Stomach smooth muscle (tissue), 2 donors: ENCODE measurements at regions not wholly inside any gene's neighbourhood (a gene's known extent, or its start where the extent isn't known, plus 50 kb on each side); places are given as distances from the start of the nearest gene placed in this dataset.

Experiments
- H3K27ac ChIP-seq: one replicate; pipeline ENCODE4 v1.7.0; 2013; ENCODE audit warnings: mild to moderate bottlenecking, low read length, inconsistent platforms
- H3K27me3 ChIP-seq, 2 donors: one replicate each; pipeline ENCODE4 v1.7.0; 2013; ENCODE audit warnings: low read length in 2 of 2; ENCODE audit not compliant: insufficient read depth in 2 of 2, control insufficient read depth in 1 of 2
- H3K36me3 ChIP-seq, 2 donors: one replicate each; pipeline ENCODE4 v1.7.0; 2013; ENCODE audit warnings: low read length in 2 of 2; ENCODE audit not compliant: control insufficient read depth in 2 of 2, insufficient read depth in 2 of 2
- H3K4me1 ChIP-seq: one replicate; pipeline ENCODE4 v1.7.0; 2013; ENCODE audit warnings: low read length; ENCODE audit not compliant: control insufficient read depth, insufficient read depth
- H3K4me3 ChIP-seq, 2 donors: one replicate each; pipeline ENCODE4 v1.7.0; 2013; ENCODE audit warnings: low read length in 2 of 2
- H3K9ac ChIP-seq, 2 donors: one replicate each; pipeline ENCODE4 v1.7.0; 2013; ENCODE audit warnings: low read length in 2 of 2, mild to moderate bottlenecking in 1 of 2
- H3K9me3 ChIP-seq, 2 donors: one replicate each; pipeline ENCODE4 v1.7.0; 2013; ENCODE audit warnings: low read length in 2 of 2; ENCODE audit not compliant: control insufficient read depth in 2 of 2
- donor health status: healthy.
- donor health status: Pancreatic carcinoma.

DNA sequence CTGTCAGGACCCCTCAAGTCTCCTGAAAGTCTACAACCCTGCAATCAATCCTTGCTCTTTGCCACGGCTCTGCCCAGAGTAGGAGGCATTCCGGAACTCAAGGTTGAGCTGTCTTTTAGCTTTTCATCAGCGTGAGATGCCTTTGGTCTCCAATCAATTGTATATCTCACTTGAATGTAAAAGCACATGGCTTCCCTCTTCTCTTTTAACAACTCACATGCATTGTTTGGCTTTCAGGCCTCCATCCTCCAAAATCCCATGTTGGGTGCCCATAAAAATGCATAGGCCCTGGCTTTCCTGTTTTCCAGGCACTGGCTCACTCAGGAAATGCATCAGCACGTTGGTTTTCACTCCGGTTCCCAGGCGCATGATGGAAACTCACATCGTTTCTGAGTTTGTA lies 64.0 kb upstream of the FOXF1 start:
- Histone ChIP-seq H3K27me3 (no peaks in the 10 kb centered on the region), H3K9ac (no peak overlapping the region), H3K4me1 (peaks cover 34% of the 10 kb centered on the region), H3K27ac (no peak overlapping the region), H3K4me3 (no peak overlapping the region), H3K36me3 (no peaks in the 10 kb centered on the region), H3K9me3 (no peaks in the 10 kb centered on the region)

DNA sequence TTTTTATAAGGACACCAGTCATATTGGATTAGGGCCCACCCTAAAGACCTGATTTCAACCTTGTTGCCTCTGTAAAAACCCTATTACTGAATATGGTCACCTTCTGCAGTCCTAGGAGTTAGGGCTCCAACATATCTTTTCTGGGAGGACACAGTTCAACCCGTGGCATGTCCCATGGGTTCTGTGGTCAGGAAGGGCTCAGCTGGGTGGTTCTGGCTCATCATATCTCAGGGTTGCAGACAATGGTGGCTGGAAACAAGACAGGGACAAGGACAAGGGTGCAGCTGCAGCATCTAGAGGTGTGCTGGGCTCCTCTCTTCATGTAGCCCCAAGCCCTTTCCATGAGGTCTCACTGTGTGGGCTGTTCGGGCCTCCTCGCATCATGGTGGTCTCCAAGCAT lies 63.1 kb upstream of the FOXF1 start:
- H3K4me1 ChIP-seq = peaks cover 29% of the 10 kb centered on the region
- H3K27ac ChIP-seq = peak overlapping the region; percentile 66
- H3K4me3 ChIP-seq = no peak overlapping the region
- no peaks in the 10 kb centered on the region for H3K9me3 ChIP-seq
- H3K9ac ChIP-seq = no peak overlapping the region
- no peaks in the 10 kb centered on the region for H3K27me3 ChIP-seq
- no peaks in the 10 kb centered on the region for H3K36me3 ChIP-seq

DNA sequence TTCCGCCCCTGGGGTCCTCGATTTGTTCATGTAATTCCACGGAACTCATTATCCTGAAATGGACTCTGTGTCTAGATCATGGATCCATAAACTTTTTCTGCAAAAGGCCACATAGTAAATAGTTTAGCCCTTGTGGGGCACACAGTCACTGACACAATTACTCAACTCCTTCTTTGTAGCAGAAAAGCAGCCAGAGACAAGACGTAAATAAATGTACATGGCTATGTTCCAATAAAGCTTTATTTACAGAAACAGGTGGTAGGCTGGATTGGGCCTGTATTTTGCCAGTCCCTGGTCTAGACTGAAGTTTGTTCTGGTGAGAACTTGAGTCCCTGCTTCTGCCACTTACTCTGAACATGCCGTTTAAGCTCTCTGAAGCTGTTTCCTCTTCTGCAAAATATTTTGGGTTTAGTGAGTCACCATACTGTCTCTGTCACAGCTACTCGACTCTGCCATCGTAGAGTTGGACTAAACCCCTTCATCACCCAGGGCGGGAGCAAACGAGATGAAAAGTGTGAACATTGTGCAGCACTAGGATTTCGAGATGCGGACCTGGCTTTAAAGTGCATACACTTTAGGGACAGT lies 61.9 kb upstream of the FOXF1 start:
- no peaks in the 10 kb centered on the region for H3K27me3 ChIP-seq
- H3K4me1 ChIP-seq = peaks cover 20% of the 10 kb centered on the region
- no peak overlapping the region for H3K4me3 ChIP-seq
- H3K36me3 ChIP-seq = no peaks in the 10 kb centered on the region
- peak overlapping the region; percentile 66 for H3K27ac ChIP-seq
- H3K9ac ChIP-seq = no peak overlapping the region
- no peaks in the 10 kb centered on the region for H3K9me3 ChIP-seq

DNA sequence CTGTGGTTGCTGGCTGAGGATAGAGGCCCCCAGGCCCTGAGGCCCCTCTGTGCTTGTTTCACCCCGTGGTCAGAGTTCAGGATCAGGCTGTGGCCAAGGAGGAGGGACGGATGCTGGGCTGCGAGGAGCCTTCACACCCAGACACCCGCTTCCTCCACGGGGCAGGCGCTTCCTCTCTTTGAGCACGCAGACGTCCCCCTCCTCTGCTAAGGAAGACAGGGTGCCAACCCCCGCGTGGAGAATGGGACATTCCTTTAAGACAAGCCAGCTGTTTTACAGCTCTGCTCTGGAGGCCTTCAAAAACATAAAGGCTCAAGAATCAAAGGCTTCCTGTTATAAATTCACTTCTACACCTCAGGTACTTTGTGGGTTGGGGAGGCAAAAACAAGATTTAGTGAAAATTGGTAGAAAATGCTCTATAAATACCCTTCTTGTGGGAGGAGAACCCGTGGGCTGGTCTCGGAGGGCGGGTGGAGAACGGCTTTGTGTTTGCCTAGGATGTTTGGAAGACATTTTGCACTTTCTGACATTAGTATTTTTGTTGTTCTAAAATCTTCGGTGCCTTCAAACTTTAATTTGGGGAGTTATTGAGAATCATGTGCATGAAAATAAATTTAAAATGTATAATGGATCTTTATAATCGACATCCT lies 60.8 kb upstream of the FOXF1 start:
- H3K9me3 ChIP-seq = no peaks in the 10 kb centered on the region
- no peak overlapping the region for H3K9ac ChIP-seq
- peak overlapping the region; percentile 66 for H3K27ac ChIP-seq
- H3K27me3 ChIP-seq = peaks cover 0 to 2% of the 10 kb centered on the region in 2 donors
- H3K4me1 ChIP-seq = peaks cover 16% of the 10 kb centered on the region
- no peaks in the 10 kb centered on the region for H3K36me3 ChIP-seq
- no peak overlapping the region for H3K4me3 ChIP-seq

DNA sequence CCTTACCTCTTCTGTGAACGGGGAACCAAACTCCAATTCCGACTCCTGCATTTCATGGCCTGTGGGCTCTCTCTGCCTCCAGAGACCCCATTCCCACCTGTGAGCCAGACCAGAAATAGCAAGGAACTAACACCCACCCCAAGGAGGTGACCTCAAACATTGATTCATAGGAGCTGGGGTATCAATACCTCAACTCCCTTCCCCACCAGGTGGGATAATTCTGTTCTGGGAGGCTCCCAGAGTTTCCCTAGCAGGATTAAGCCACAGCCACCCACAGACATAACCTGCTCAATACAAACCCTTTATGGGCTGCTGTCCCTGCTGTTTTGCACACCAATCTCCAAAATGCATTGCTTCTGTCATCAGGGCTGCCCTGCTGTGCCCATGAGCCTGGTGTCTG lies 59.6 kb upstream of the FOXF1 start:
- Histone ChIP-seq H3K9me3 (no peaks in the 10 kb centered on the region), H3K36me3 (no peaks in the 10 kb centered on the region), H3K9ac (no peak overlapping the region), H3K27ac (no peak overlapping the region), H3K4me3 (no peak overlapping the region), H3K27me3 (peaks cover 0 to 2% of the 10 kb centered on the region in 2 donors), H3K4me1 (peaks cover 24% of the 10 kb centered on the region)

DNA sequence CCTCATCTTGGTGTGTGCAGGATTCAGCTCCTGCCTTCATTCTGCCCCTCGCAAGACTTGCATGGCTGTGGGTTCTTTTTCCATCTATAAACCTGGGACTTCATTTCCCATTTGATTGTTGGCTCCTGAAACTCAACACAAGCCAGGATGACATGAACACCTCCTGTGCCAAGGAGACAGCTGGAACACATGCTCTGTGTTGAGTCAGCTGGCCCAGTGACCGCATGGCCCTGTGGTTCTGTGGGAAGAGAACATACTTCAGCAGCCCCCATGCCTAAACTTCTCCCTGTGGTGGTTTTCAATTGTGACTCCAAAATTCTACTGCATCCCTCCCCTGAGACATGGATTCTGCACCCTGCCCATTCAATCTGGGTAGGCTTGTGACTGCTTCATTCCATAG lies 57.9 kb upstream of the FOXF1 start:
- H3K4me1 ChIP-seq = peaks cover 31% of the 10 kb centered on the region
- no peak overlapping the region for H3K27ac ChIP-seq
- no peak overlapping the region for H3K4me3 ChIP-seq
- peaks cover 0 to 2% of the 10 kb centered on the region in 2 donors for H3K27me3 ChIP-seq
- H3K9ac ChIP-seq = no peak overlapping the region
- no peaks in the 10 kb centered on the region for H3K36me3 ChIP-seq
- H3K9me3 ChIP-seq = no peaks in the 10 kb centered on the region

DNA sequence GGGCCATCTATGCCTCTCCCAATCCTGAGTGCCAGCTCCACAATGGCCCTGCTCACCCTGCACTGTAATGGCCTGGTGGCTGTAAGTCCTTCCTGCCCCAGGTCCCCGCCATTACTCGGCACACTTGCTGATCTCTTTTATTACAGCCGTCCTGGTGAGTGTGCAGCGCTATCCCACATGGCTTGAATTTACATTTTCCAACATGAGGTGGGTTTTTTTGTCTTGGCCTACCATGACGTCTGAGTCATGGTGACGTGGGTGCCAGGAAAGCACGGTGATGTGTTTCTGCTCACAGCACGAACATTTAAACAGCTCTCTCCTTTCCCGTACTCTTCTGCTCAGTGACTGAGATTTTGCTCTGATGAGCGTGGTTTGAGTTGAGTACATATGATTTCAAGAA lies 55.2 kb upstream of the FOXF1 start:
- Histone ChIP-seq H3K4me3 (no peak overlapping the region), H3K27me3 (peaks cover 0 to 2% of the 10 kb centered on the region in 2 donors), H3K9ac (peak overlapping the region in 1 of 2 donors; percentile 29), H3K27ac (peak overlapping the region; percentile 92), H3K9me3 (no peaks in the 10 kb centered on the region), H3K36me3 (no peaks in the 10 kb centered on the region), H3K4me1 (peaks cover 40% of the 10 kb centered on the region)

DNA sequence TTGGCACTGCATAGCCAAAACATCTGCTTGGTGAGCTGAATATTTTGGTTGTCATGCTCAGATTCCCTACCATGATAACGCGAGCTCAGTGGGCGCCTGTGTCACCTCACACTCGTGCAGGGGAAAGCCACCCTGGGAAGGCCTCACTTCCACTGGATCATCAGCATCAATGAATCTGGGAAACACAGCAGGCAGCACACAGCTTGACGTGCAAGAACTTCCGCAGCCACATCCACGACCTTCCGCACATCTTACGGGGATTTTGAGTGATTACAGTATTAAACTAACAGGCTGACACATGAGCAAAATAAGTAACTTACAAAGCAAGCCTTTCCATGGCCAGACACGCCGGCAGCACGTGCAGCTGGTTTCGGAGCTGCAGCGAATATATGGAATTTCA lies 54.7 kb upstream of the FOXF1 start:
- peak overlapping the region; percentile 92 for H3K27ac ChIP-seq
- no peak overlapping the region for H3K4me3 ChIP-seq
- no peaks in the 10 kb centered on the region for H3K36me3 ChIP-seq
- peak overlapping the region; percentile 21 to 29 for H3K9ac ChIP-seq
- H3K9me3 ChIP-seq = peaks cover 0 to 2% of the 10 kb centered on the region in 2 donors
- H3K27me3 ChIP-seq = peaks cover 0 to 2% of the 10 kb centered on the region in 2 donors
- peaks cover 42% of the 10 kb centered on the region for H3K4me1 ChIP-seq

DNA sequence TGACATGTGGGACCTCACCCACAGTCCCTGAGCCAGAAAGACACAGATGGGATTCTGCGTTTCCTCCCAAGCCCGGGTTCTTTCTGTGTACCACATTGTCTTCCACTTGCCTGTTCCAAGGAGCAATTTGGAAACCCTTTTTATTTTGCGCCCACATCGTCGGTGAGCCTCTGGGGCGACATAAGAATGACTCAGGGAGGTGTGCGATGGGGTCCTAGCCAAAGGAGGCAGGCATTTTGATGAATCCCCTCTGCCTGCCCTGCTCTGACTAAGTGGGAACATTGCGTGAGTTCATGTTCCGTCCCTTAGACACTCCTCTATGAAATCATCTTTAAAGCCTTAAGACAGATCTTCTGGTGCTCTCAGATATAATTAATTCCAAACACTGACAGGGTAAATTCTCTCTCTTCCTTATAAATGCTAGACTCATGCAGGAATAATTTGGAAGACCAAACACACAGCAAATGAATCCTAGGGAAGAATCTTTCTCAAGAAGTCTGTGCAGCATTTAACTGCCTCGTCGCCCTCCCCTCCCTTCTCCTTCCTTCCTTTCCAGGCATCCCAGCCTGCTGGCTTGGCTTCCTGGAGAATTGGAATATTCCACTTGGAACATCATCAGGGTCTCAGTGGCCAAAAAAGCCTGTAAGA lies 52.7 kb upstream of the FOXF1 start:
- H3K27ac ChIP-seq = peak overlapping the region; percentile 92
- H3K4me1 ChIP-seq = peaks cover 53% of the 10 kb centered on the region
- H3K9ac ChIP-seq = peak overlapping the region; percentile 60 to 66
- H3K9me3 ChIP-seq = peaks cover 0 to 8% of the 10 kb centered on the region in 2 donors
- H3K36me3 ChIP-seq = no peaks in the 10 kb centered on the region
- H3K4me3 ChIP-seq = peak overlapping the region in 1 of 2 donors; percentile 49
- peaks cover 0 to 2% of the 10 kb centered on the region in 2 donors for H3K27me3 ChIP-seq

DNA sequence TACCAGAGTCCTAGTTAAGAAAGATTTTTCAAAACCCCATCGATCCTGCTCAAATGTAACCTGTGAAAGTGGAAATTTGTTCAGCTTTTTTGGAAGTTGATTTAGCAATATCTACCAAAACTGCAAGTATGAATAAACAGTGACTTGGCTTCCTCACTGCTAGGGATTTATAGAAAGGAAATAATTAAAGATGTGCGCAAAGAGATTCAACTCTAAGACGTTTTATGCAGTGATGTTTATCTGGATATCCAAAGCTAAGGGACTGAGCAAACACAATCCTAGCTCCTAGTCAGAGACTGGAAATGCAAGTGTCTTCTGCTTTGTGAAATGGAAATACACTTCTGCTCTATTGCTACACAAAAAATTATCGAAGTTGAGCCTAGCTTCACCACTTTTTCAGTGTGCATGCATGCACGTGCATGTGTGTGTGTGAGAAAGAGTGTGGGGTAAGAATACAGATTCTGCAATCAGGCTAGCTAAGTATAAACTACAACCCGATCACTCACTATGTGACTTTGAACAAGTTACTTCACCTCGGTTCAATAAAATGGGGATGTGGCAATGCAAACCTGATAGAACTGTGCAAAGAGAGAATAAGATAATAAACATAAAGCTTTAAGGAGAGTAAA lies 52.1 kb upstream of the FOXF1 start:
- Histone ChIP-seq H3K4me3 (peak overlapping the region in 1 of 2 donors; percentile 44), H3K36me3 (no peaks in the 10 kb centered on the region), H3K27me3 (peaks cover 0 to 2% of the 10 kb centered on the region in 2 donors), H3K27ac (peak overlapping the region; percentile 92), H3K9me3 (peaks cover 0 to 8% of the 10 kb centered on the region in 2 donors), H3K9ac (peak overlapping the region; percentile 42 to 52), H3K4me1 (peaks cover 59% of the 10 kb centered on the region)
